GM10248 (cell line): ENCODE measurements at regions not wholly inside any gene's neighbourhood (a gene's known extent, or its start where the extent isn't known, plus 50 kb on each side); places are given as distances from the start of the nearest gene placed in this dataset.
"Not testable (repeated sequence)": the region's sequence is repeated elsewhere in the genome, so short reads cannot be mapped to it uniquely, and the experiment has no call there.

Source experiments
- CTCF ChIA-PET: fragments of 300-600 bp; sonication (Branson Sonifier 250); formaldehyde crosslinking; extraction: SDS; loops from one replicate; lab custom pipeline; 2021; ENCODE audit warnings: antibody characterized with exemption; lab: Yijun Ruan, JAX
- POLR2A ChIA-PET: fragments of 350-650 bp; sonication (Branson Sonifier 250); formaldehyde crosslinking; extraction: SDS; loops from one replicate; lab custom pipeline; 2020; ENCODE audit warnings: antibody characterized with exemption; lab: Yijun Ruan, JAX
- DNase-seq: peaks from one replicate; pipeline ENCODE4 v3.0.0; 2012; ENCODE audit errors: extremely low spot score
- TF ChIP-seq, protein P1 (sequence below): IDR thresholded peaks from 2 replicates; pipeline ENCODE4 v1.5.1; 2012; ENCODE audit warnings: mild to moderate bottlenecking, low read depth; ENCODE audit errors: extremely low read depth, missing control alignments, control extremely low read depth

DNA sequence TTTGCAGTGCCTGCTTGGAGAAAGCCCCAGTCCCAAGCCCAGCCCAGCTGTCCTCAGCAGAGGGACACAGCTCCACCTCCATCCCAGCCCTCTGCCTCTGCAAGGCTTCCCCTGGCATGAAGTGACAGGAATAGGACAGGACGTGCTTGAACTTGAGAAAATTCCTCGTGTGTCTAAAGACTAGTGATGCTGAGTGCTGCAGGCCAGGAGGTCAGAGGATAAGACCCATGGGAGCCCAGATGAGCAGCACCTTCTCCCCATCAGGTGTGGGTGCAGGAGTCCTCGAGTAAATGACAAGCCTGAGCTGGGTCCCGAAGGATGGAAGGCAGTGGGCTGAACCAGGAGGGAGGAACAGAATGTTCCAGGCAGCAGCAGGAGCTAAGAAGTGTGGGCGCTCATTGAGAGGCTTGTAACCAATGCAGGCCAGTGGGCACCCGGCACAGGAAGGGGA, 67.8 kb upstream of the UXS1 start:
- ChIA-PET CTCF (interaction anchor here (1.0 to 1.8 kb wide), 2 partner anchors 8 to 157 kb away, joined by 3 to 4 read pairs; no protein-coding TSS in a partner anchor), POLR2A (no interaction called here)
- TF ChIP-seq, protein P1, sequence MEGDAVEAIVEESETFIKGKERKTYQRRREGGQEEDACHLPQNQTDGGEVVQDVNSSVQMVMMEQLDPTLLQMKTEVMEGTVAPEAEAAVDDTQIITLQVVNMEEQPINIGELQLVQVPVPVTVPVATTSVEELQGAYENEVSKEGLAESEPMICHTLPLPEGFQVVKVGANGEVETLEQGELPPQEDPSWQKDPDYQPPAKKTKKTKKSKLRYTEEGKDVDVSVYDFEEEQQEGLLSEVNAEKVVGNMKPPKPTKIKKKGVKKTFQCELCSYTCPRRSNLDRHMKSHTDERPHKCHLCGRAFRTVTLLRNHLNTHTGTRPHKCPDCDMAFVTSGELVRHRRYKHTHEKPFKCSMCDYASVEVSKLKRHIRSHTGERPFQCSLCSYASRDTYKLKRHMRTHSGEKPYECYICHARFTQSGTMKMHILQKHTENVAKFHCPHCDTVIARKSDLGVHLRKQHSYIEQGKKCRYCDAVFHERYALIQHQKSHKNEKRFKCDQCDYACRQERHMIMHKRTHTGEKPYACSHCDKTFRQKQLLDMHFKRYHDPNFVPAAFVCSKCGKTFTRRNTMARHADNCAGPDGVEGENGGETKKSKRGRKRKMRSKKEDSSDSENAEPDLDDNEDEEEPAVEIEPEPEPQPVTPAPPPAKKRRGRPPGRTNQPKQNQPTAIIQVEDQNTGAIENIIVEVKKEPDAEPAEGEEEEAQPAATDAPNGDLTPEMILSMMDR: no peak
- DNase-seq: no peak

DNA sequence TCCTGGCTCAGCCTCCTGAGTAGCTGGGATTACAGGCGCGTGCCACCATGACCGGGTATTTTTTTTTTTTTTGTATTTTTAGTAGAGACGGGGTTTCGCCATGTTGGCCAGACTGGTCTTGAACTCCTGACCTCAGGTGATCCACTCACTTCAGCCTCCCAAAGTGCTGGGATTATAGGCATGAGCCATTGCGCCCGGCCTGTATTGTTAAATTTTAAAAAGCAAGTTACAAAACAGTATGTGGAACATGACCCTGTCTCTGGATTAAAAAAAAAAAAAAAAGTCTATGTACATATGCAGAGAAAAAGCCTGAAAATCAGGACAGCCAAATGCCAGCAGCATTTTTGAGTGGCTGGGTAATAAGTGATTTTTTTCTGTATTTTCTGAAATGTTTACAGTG, 64.8 kb upstream of the UXS1 start:
- POLR2A ChIA-PET, DNase-seq, CTCF ChIA-PET: not testable (repeated sequence)

DNA sequence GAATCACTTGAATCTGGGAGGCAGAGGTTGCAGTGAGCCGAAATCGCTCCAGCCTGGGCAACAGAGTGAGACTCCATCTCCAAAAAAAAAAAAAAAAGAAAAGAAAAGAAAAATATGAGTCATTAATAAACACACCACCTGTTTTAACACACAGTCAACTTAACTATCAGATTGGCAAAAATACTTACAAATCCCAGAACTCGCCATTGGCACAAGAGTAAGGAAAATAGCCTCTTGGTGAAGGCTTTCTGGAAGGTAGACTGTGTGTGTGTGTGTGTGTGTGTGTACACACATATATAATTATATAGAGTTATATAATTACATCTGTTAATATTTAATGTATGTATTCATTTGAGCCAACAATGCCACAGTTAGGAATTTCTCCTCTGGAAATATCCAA, 63.7 kb upstream of the UXS1 start:
- TF ChIP-seq, protein P1: no peak
- ChIA-PET CTCF (no interaction called here), POLR2A (no interaction called here)
- DNase-seq: no peak

DNA sequence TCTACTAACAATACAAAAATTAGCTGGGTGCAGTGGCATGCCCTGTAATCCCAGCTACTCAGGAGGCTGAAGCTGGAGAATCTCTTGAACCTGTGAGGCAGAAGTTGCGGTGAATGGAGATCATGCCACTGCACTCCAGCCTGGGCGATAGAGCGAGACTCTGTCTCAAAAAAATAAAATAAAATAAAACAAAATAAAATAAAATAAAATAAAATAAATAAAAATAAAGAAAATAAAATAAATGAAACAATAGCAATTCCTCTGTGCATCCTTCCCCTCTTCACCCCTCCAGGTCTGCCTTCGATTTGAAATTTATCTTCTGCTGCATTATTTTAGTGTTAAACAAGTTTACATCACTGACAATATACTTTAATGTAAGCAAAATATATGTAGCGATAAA, 63.0 kb upstream of the UXS1 start:
- TF ChIP-seq, protein P1: no peak

DNA sequence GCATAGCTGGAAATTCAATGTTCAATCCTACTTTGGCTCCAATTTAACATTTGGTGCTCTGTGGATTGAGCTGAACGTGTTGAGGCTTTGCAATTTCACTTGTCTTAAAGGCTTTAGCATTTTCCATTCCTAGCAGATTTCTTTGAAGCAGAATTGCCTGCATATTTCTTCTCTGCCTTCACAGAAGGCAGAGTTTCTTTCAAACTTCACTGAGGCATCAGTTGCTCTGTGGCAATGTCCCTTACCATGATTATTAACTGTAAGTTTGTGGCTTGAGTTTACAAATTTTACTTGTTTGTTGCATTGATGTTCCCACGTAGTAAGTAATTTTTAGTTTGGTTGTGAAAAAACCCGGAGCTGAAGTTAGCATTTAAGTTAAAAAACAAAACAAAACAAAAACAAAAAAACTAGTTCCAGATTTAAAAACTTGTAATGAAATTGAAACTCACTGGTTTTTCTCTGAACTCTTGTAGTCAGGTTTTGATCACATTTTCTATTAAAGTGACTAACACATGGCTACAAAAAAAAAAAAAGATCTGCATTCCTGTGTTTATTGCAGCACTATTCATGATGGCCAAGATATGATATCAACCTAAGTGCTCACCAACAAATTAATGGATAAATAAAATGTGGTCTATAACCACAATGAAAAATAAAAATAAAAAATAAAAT, 55.2 kb upstream of the UXS1 start:
- DNase-seq, CTCF ChIA-PET, POLR2A ChIA-PET: not testable (repeated sequence)

More for the DNA sequence above, 63.0 kb upstream of the UXS1 start:
- DNase-seq: no peak
- CTCF ChIA-PET: no interaction called here
- POLR2A ChIA-PET: no interaction called here

DNA sequence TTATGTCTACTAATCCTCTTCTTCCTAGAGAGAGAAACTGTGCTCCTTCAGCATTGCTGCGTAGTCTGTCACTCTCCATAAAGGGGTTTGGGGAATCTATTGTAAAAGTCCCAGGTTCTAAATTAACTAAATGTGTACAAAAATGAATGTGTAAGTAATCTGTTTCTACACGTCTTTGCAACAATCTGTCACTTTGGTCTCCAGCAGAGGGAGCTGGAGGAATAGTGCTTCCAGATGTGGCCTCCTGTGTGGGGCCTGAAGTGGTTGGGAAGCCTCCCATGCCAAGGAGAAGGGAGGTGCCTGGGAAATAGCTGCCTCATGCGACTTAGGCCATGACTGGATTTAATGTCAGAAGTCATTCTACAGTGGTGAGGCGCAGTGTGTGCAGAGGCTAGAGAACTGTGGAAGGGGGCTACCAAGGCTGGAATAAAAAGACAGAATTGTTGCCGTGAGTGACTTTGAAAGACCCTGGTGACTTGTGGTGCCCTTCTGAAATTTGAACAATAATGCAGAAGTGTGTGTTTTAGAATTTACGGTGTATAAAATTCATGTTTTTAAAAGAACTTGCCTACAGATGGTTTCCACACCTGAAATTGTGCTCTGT, 54.5 kb upstream of the UXS1 start:
- CTCF ChIA-PET, POLR2A ChIA-PET, DNase-seq: not testable (repeated sequence)
- TF ChIP-seq, protein P1: peak; percentile 19
